HEK293 (cell line): ENCODE measurements at regions not wholly inside any gene's neighbourhood (a gene's known extent, or its start where the extent isn't known, plus 50 kb on each side); places are given as distances from the start of the nearest gene placed in this dataset.

Source experiments
- CTCF ChIA-PET: fragments of 350-600 bp; formaldehyde crosslinking; extraction: SDS; loops from one replicate; lab custom pipeline; 2021; ENCODE audit warnings: antibody characterized with exemption; lab: Yijun Ruan, JAX
- POLR2A ChIA-PET: fragments of 300-600 bp; formaldehyde crosslinking; extraction: SDS; loops from one replicate; lab custom pipeline; 2020; ENCODE audit warnings: antibody characterized with exemption, inconsistent platforms; lab: Yijun Ruan, JAX
- H3K27ac ChIP-seq: fragments of 200-500 bp; sonication (Bioruptor generic); 2 replicates; pipeline ENCODE4 v1.5.1; 2014; ENCODE audit warnings: low read depth, low read length, control low read depth, inconsistent platforms; ENCODE audit errors: extremely low read depth
- H3K36me3 ChIP-seq, 2 experiments: fragments of 200-500 bp in 1 of 2; sonication (Bioruptor generic) in 1 of 2; 1 replicate in 1 of 2; 2 replicates in 1 of 2; pipeline ENCODE4 v1.5.1; 2014 to 2017; ENCODE audit warnings: inconsistent platforms in 2 of 2, low read length in 2 of 2; ENCODE audit not compliant: control insufficient read depth in 2 of 2, insufficient read depth in 1 of 2
- H3K4me1 ChIP-seq: fragments of 200-500 bp; sonication (Bioruptor generic); 2 replicates; pipeline ENCODE4 v1.5.1; 2014; ENCODE audit warnings: mild to moderate bottlenecking, low read length, inconsistent platforms; ENCODE audit not compliant: control insufficient read depth, insufficient read depth
- H3K4me3 ChIP-seq: 2 replicates; pipeline ENCODE4 v1.5.1; 2011; ENCODE audit warnings: low read depth, mild to moderate bottlenecking, control low read depth, low read length, moderate library complexity
- H3K9me3 ChIP-seq: fragments of 200-500 bp; sonication (Bioruptor generic); 2 replicates; pipeline ENCODE4 v1.5.1; 2014; ENCODE audit warnings: low read depth, low read length, inconsistent platforms; ENCODE audit not compliant: control insufficient read depth, insufficient read depth
- HOXD13 ChIP-seq: sonication (generic); formaldehyde crosslinking; IDR thresholded peaks from 2 replicates; pipeline ENCODE4 v1.8.0; 2022; ENCODE audit warnings: missing genetic modification reagents, borderline replicate concordance
- TCF7L2 ChIP-seq: IDR thresholded peaks from 2 replicates; pipeline ENCODE4 v1.6.1; 2011; ENCODE audit warnings: low read depth, mild to moderate bottlenecking, inconsistent platforms, low read length, moderate library complexity, borderline replicate concordance
- ZNF24 ChIP-seq: fragments of 450-650 bp; formaldehyde crosslinking; IDR thresholded peaks from 2 replicates; pipeline ENCODE4 v1.5.1; 2016; ENCODE audit warnings: missing biosample characterization, missing genetic modification characterization
- ZNF654 ChIP-seq: fragments of 450-650 bp; formaldehyde crosslinking; IDR thresholded peaks from 2 replicates; pipeline ENCODE4 v1.5.1; 2016; ENCODE audit warnings: low read depth, missing biosample characterization, missing genetic modification characterization
- ZNF664 ChIP-seq: fragments of 450-650 bp; formaldehyde crosslinking; IDR thresholded peaks from 2 replicates; pipeline ENCODE4 v1.5.1; 2016; ENCODE audit warnings: missing biosample characterization, missing genetic modification characterization
- ZNF792 ChIP-seq: fragments of 450-650 bp; formaldehyde crosslinking; IDR thresholded peaks from 2 replicates; pipeline ENCODE4 v1.5.1; 2016; ENCODE audit warnings: missing biosample characterization, missing genetic modification characterization
- ZSCAN23 ChIP-seq: fragments of 450-650 bp; formaldehyde crosslinking; IDR thresholded peaks from 2 replicates; pipeline ENCODE4 v1.5.1; 2016; ENCODE audit warnings: missing biosample characterization, missing genetic modification characterization
- TF ChIP-seq, protein P1 (sequence below): fragments of 450-650 bp; formaldehyde crosslinking; IDR thresholded peaks from 2 replicates; pipeline ENCODE4 v1.5.1; 2016; ENCODE audit warnings: missing biosample characterization, missing genetic modification characterization
- TF ChIP-seq, protein P2 (sequence below): fragments of 450-650 bp; formaldehyde crosslinking; IDR thresholded peaks from 2 replicates; pipeline ENCODE4 v1.5.1; 2016; ENCODE audit warnings: missing biosample characterization, missing genetic modification characterization
- TF ChIP-seq, protein P3 (sequence below): fragments of 450-650 bp; formaldehyde crosslinking; IDR thresholded peaks from 2 replicates; pipeline ENCODE4 v1.5.1; 2016; ENCODE audit warnings: missing biosample characterization, missing genetic modification characterization, low read depth
- TF ChIP-seq, protein P4 (sequence below): fragments of 450-650 bp; formaldehyde crosslinking; IDR thresholded peaks from 2 replicates; pipeline ENCODE4 v1.5.1; 2016; ENCODE audit warnings: missing biosample characterization, missing genetic modification characterization

DNA sequence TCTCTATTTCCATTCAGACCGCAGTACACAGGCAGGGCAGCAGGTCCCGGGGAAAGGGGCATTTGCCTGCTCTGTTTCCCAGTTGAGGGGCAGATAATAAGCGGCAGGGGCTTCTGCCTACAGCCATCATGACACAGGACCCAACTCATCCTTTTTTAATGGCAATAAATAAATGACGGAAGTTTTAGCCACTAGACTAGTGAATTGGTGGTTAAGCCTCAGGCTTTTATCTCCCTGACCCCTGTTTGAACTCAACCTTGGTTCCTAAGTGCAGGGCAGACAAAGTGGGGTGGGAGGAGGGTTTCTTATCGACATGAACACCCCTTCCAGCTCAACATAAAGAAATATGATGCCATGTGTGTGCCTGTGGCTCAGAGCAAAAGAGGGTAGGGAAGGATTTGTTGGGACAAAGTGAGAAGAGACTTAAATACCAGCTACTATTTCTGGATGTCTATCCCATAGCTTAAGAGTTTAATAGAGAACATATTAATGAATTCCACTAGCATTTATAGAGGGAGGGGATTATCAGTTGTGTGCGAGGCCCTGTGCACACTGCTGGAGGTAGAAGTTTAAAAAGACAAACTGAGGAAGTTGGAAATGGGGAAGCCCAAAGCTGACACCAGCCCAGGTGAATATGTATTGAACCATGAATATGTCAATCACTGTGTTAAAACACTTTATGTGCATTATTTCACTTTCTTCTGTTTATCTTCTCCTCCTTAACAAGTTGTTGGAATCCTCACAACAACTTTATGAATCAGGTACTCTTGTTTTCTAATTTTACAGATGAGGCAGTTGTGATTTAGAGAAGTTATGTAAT lies 939.4 kb downstream of the MCTP2 start:
- Histone ChIP-seq H3K9me3 (no peaks in the 10 kb centered on the region), H3K27ac (peak overlapping the region; percentile 42; the same call in 1 of the 2 replicates), H3K4me3 (no peak overlapping the region), H3K4me1 (peaks cover 19% of the 10 kb centered on the region), H3K36me3 (no peaks in the 10 kb centered on the region)
- ChIA-PET POLR2A (no interaction called here), CTCF (no interaction called here)
- TF ChIP-seq TCF7L2 (peak; percentile 89), ZNF24 (tag by site-specific recombination) (no peak)

DNA sequence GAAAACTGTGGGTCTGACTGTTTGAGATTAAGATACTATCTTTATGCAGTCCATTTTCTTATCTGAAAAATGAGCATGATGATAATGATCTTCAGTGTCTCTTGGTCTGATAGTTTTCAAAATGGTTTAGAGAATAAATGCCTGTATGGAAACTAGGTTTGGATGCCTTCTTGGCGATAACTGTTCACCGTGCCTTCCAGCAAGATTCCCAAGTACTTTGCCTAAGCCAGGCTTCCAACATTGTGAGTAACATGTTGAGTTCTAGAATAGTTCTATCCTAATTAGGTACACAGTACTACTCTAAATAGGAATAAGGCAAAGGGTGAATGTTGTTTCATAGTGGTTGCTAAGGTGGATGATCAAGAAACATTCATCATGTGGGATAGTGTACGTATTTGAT lies 940.2 kb downstream of the MCTP2 start:
- CTCF ChIA-PET: no interaction called here
- TF ChIP-seq ZNF664 (tag by site-specific recombination): no peak
- TF ChIP-seq, protein P1, sequence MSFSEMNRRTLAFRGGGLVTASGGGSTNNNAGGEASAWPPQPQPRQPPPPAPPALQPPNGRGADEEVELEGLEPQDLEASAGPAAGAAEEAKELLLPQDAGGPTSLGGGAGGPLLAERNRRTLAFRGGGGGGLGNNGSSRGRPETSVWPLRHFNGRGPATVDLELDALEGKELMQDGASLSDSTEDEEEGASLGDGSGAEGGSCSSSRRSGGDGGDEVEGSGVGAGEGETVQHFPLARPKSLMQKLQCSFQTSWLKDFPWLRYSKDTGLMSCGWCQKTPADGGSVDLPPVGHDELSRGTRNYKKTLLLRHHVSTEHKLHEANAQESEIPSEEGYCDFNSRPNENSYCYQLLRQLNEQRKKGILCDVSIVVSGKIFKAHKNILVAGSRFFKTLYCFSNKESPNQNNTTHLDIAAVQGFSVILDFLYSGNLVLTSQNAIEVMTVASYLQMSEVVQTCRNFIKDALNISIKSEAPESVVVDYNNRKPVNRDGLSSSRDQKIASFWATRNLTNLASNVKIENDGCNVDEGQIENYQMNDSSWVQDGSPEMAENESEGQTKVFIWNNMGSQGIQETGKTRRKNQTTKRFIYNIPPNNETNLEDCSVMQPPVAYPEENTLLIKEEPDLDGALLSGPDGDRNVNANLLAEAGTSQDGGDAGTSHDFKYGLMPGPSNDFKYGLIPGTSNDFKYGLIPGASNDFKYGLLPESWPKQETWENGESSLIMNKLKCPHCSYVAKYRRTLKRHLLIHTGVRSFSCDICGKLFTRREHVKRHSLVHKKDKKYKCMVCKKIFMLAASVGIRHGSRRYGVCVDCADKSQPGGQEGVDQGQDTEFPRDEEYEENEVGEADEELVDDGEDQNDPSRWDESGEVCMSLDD (tag by site-specific recombination): no peak
- Histone ChIP-seq H3K27ac (no peak overlapping the region), H3K4me1 (peaks cover 19% of the 10 kb centered on the region), H3K36me3 (no peaks in the 10 kb centered on the region), H3K9me3 (no peaks in the 10 kb centered on the region), H3K4me3 (no peak overlapping the region)
- POLR2A ChIA-PET: no interaction called here

DNA sequence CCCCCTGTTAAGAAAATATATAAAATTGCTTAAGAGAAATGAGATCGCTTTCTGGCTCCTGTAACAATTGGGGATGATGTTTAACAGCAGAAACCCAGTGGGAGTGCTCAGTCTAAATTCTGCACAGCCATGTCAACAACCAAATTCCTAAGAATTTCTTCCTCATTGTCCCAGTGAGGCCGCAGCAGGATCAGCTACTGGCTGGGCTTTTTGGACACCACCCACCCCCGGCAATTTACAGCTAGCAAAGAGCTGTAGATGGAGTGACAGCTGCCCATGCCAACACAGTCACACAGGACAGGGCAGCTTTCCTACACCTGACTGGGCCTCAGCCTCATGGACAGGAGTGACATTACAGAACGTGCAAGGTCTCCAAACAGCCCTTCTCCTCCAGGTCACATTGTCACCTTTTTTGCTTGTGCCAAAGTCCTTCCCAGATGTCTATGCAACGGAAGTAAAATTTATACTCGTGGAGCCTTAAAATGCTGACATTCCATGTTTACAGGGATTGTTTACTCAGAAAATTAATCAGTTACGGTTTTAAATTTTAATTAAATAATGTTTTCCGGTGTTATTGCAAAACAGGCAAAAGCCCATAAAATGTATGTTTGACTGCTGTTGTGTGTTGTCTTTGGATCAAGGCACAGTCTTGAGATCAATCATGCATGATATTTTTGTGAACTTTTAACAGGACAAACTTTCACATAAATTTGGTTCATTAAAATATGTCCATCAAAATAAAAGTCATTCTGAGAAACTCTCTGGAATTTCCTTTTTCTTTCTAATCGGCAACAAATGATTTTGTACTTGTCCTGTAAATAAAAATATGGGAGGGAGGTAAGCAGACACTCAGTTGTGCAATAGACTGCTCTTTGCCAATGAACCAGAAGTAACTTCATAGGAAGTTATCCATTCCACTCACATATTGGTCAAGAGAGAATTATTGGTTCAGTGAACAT lies 943.2 kb downstream of the MCTP2 start:
- no peaks in the 10 kb centered on the region for H3K9me3 ChIP-seq
- H3K36me3 ChIP-seq: no peaks in the 10 kb centered on the region
- ChIA-PET POLR2A (no interaction called here), CTCF (interaction anchor here (1.1 kb wide), 1 partner anchor 504 kb away, joined by 3 read pairs; no protein-coding TSS in a partner anchor)
- no peak for TF ChIP-seq ZNF792
- TF ChIP-seq, protein P2, sequence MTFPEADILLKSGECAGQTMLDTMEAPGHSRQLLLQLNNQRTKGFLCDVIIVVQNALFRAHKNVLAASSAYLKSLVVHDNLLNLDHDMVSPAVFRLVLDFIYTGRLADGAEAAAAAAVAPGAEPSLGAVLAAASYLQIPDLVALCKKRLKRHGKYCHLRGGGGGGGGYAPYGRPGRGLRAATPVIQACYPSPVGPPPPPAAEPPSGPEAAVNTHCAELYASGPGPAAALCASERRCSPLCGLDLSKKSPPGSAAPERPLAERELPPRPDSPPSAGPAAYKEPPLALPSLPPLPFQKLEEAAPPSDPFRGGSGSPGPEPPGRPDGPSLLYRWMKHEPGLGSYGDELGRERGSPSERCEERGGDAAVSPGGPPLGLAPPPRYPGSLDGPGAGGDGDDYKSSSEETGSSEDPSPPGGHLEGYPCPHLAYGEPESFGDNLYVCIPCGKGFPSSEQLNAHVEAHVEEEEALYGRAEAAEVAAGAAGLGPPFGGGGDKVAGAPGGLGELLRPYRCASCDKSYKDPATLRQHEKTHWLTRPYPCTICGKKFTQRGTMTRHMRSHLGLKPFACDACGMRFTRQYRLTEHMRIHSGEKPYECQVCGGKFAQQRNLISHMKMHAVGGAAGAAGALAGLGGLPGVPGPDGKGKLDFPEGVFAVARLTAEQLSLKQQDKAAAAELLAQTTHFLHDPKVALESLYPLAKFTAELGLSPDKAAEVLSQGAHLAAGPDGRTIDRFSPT: peak; percentile 14; the same call in 1 of the 2 replicates
- H3K4me1 ChIP-seq: peaks cover 16% of the 10 kb centered on the region
- H3K27ac ChIP-seq: peak overlapping the region; percentile 26; the same call in 1 of the 2 replicates
- H3K4me3 ChIP-seq: no peak overlapping the region

DNA sequence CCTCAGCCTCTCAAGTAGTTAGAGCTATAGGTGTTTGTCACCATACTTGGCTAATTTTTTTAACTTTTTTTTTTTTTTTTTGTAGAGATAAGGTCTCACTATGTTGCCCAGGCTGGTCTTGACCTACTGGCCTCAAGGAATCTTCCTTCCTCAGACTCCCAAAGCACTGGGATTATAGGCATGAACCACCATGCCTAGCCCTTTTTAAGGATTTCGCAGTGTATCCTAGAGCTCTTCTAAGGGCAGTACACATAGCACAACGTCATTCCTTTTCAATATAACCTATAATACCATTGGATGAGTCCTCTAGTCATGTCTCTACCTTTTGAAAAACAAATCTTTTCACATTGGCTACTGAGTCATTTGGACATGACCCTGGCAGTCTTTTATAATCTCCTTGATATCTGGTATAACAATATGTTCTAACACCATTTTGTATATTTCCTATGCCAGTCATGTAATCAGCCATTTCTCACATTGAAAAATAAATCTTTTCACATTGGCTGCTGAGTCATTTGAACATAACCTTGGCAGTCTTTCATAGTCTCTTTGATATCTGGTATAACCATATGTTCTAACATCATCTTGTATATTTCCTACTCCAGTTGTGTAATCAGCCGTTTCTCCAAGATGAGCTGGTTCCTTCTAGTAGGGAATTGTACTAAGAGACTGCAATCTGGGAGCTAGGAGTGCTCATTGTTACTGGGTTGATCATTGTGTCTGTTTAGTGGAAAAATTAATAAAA lies 944.7 kb downstream of the MCTP2 start:
- Histone ChIP-seq H3K36me3 (no peaks in the 10 kb centered on the region), H3K4me1 (peaks cover 7% of the 10 kb centered on the region), H3K27ac (no peak overlapping the region), H3K9me3 (peaks cover 2% of the 10 kb centered on the region), H3K4me3 (no peak overlapping the region)
- ChIA-PET POLR2A (no interaction called here), CTCF (interaction anchor here (0.5 to 1.1 kb wide), 3 partner anchors 88 to 506 kb away, joined by 3 read pairs; no protein-coding TSS in a partner anchor)
- TF ChIP-seq, protein P3, sequence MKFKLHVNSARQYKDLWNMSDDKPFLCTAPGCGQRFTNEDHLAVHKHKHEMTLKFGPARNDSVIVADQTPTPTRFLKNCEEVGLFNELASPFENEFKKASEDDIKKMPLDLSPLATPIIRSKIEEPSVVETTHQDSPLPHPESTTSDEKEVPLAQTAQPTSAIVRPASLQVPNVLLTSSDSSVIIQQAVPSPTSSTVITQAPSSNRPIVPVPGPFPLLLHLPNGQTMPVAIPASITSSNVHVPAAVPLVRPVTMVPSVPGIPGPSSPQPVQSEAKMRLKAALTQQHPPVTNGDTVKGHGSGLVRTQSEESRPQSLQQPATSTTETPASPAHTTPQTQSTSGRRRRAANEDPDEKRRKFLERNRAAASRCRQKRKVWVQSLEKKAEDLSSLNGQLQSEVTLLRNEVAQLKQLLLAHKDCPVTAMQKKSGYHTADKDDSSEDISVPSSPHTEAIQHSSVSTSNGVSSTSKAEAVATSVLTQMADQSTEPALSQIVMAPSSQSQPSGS (tag by site-specific recombination): no peak
- TF ChIP-seq ZSCAN23 (tag by site-specific recombination) (no peak), HOXD13 (no peak), ZNF654 (tag by site-specific recombination) (no peak)
- TF ChIP-seq, protein P4, sequence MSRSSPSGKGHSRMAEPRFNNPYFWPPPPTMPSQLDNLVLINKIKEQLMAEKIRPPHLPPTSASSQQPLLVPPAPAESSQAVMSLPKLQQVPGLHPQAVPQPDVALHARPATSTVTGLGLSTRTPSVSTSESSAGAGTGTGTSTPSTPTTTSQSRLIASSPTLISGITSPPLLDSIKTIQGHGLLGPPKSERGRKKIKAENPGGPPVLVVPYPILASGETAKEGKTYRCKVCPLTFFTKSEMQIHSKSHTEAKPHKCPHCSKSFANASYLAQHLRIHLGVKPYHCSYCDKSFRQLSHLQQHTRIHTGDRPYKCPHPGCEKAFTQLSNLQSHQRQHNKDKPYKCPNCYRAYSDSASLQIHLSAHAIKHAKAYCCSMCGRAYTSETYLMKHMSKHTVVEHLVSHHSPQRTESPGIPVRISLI (tag by site-specific recombination): no peak
